Dedifferentiated amniotic fluid mesenchymal stem cell (primary cell): ENCODE measurements at regions not wholly inside any gene's neighbourhood (a gene's known extent, or its start where the extent isn't known, plus 50 kb on each side); places are given as distances from the start of the nearest gene placed in this dataset.

Experiments used
- DNase-seq: peaks from one replicate; pipeline ENCODE4 v3.0.0-alpha.2; 2016; ENCODE audit errors: extremely low spot score

- DNase-seq: no peak
These were observed 723.1 kb downstream of the TMEM182 start for GRCh38 chr2:103484906-103485305.

- DNase-seq: no peak
These were observed 735.0 kb downstream of the TMEM182 start for GRCh38 chr2:103496850-103497249.

- no peak for DNase-seq
These were observed 745.0 kb downstream of the TMEM182 start for GRCh38 chr2:103506812-103507211.

- DNase-seq: no peak
These were observed 750.6 kb downstream of the TMEM182 start for GRCh38 chr2:103512442-103512841.

GRCh38 chr2:103520547-103520946 lies 758.7 kb downstream of the TMEM182 start:
- DNase-seq: no peak

- DNase-seq: no peak
These were observed 763.9 kb downstream of the TMEM182 start for GRCh38 chr2:103525756-103526155.

GRCh38 chr2:103526757-103527156 lies 764.9 kb downstream of the TMEM182 start:
- no peak for DNase-seq

GRCh38 chr2:103527278-103527677 lies 765.4 kb downstream of the TMEM182 start:
- no peak for DNase-seq

GRCh38 chr2:103529798-103530502 lies 768.1 kb downstream of the TMEM182 start:
- no peak for DNase-seq

- no peak for DNase-seq
These were observed 790.9 kb downstream of the TMEM182 start for GRCh38 chr2:103552775-103553174.

- DNase-seq: no peak
These were observed 833.0 kb downstream of the TMEM182 start for GRCh38 chr2:103594823-103595222.

- no peak for DNase-seq
These were observed 843.4 kb downstream of the TMEM182 start for GRCh38 chr2:103605071-103605780.

- no peak for DNase-seq
These were observed 853.8 kb downstream of the TMEM182 start for GRCh38 chr2:103615611-103616105.

GRCh38 chr2:103616891-103617290 lies 855.1 kb downstream of the TMEM182 start:
- DNase-seq: no peak

GRCh38 chr2:103618112-103618511 lies 856.3 kb downstream of the TMEM182 start:
- no peak for DNase-seq

GRCh38 chr2:103627301-103627700 lies 865.5 kb downstream of the TMEM182 start:
- DNase-seq: no peak

GRCh38 chr2:103638978-103639377 lies 877.1 kb downstream of the TMEM182 start:
- no peak for DNase-seq

GRCh38 chr2:103656558-103656957 lies 894.7 kb downstream of the TMEM182 start:
- no peak for DNase-seq

- DNase-seq: no peak
These were observed 898.7 kb downstream of the TMEM182 start for GRCh38 chr2:103660519-103660918.

GRCh38 chr2:103660947-103661346 lies 899.1 kb downstream of the TMEM182 start:
- no peak for DNase-seq

- DNase-seq: no peak
These were observed 902.9 kb downstream of the TMEM182 start for GRCh38 chr2:103664690-103665089.

GRCh38 chr2:103667335-103667884 lies 905.6 kb downstream of the TMEM182 start:
- no peak for DNase-seq

GRCh38 chr2:103669531-103669930 lies 907.7 kb downstream of the TMEM182 start:
- no peak for DNase-seq
